Endothelial cell of umbilical vein (primary cell): ENCODE measurements at regions not wholly inside any gene's neighbourhood (a gene's known extent, or its start where the extent isn't known, plus 50 kb on each side); places are given as distances from the start of the nearest gene placed in this dataset.

Experiments
- CTCF ChIP-seq, 2 donors: IDR thresholded peaks; 1 replicate in 1 of 2; 2 replicates in 1 of 2; pipeline ENCODE4 v1.5.1; 2011; ENCODE audit warnings: low read length in 2 of 2, mild to moderate bottlenecking in 2 of 2, moderate library complexity in 2 of 2, control low read depth in 1 of 2, inconsistent platforms in 1 of 2, low read depth in 1 of 2; ENCODE audit not compliant: insufficient read depth in 1 of 2; ENCODE audit errors: extremely low read depth in 1 of 2
- JUN ChIP-seq: IDR thresholded peaks from 2 replicates; pipeline ENCODE4 v1.6.1; 2011; ENCODE audit warnings: borderline replicate concordance, low read depth; ENCODE audit not compliant: insufficient read length, insufficient read depth
- POLR2A ChIP-seq: IDR thresholded peaks from 2 replicates; pipeline ENCODE4 v1.6.1; 2012; ENCODE audit warnings: low read depth, mild to moderate bottlenecking, control low read depth, low read length

GRCh38 chr2:7887441-7887840, 794.4 kb upstream of the ID2 start:
- TF ChIP-seq CTCF (IDR thresholded peaks at IDR 0.05; ENCODE audit: extremely low read depth in 1 of 2, insufficient read depth in 1 of 2, low read depth in 1 of 2, low read length in 2 of 2) (no peak), POLR2A (no peak), JUN (no peak)
